ENCODE measurements at regions not wholly inside any gene's neighbourhood (a gene's known extent, or its start where the extent isn't known, plus 50 kb on each side); places are given as distances from the start of the nearest gene placed in this dataset.

DNA sequence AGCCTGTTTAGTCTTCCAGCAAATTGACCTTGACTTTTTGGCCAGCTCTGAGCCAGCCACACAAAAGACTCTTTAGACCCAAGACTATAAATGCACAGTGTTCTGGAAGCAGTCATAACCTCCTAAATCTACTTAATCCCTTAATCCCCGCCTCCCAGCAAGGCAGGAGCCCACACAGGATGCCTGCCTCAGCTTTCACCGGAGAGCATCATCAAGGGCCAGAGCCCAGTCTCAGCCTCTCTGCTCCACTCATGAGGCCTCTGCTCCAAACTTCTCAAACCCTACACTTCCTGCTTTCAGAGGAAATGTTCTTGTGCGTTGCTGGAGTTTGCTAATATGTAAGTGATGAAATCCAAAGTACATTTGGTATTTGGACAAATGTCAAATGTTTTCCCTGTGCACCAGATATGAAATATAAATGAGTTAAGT, 57.9 kb upstream of the FSHB start:
- H3K36me3 Mint-ChIP-seq (ENCODE audit: low read depth), result no peaks in the 10 kb centered on the region
- H3K27me3 ChIP-seq (ENCODE audit: control insufficient read depth in 1 of 2, insufficient read depth in 2 of 2, low read length in 2 of 2), result no peaks in the 10 kb centered on the region
- H3K9me3 ChIP-seq (ENCODE audit: control insufficient read depth in 1 of 2, insufficient read depth in 1 of 2, low read length in 2 of 2), result no peaks in the 10 kb centered on the region
- H3K4me1 Mint-ChIP-seq (ENCODE audit: low read depth), result no peaks in the 10 kb centered on the region
- no peak overlapping the region for H3K4me3 Mint-ChIP-seq
- POLR2A ChIA-PET, result no interaction called here
- no peak for DNase-seq
- intact Hi-C loops (cut with DNase I, micrococcal nuclease), result no loop called here
- CTCF ChIA-PET, result no interaction called here
- no peak for ATAC-seq (ENCODE audit: poor library complexity)
- no peak overlapping the region for H3K27ac Mint-ChIP-seq
- peaks cover 3% of the 10 kb centered on the region for H3K9me3 Mint-ChIP-seq
- no peak overlapping the region for H3K27ac ChIP-seq (ENCODE audit: low read depth in 1 of 2, low read length in 2 of 2)
- H3K4me3 ChIP-seq (ENCODE audit: low read length), result no peak overlapping the region
- no peak for TF ChIP-seq CTCF (IDR thresholded peaks at IDR 0.05)
- no peaks in the 10 kb centered on the region for H3K4me1 ChIP-seq (ENCODE audit: insufficient read depth, low read length)
- H3K36me3 ChIP-seq (ENCODE audit: insufficient read depth, low read length), result no peaks in the 10 kb centered on the region
- peaks cover 8% of the 10 kb centered on the region for H3K27me3 Mint-ChIP-seq

DNA sequence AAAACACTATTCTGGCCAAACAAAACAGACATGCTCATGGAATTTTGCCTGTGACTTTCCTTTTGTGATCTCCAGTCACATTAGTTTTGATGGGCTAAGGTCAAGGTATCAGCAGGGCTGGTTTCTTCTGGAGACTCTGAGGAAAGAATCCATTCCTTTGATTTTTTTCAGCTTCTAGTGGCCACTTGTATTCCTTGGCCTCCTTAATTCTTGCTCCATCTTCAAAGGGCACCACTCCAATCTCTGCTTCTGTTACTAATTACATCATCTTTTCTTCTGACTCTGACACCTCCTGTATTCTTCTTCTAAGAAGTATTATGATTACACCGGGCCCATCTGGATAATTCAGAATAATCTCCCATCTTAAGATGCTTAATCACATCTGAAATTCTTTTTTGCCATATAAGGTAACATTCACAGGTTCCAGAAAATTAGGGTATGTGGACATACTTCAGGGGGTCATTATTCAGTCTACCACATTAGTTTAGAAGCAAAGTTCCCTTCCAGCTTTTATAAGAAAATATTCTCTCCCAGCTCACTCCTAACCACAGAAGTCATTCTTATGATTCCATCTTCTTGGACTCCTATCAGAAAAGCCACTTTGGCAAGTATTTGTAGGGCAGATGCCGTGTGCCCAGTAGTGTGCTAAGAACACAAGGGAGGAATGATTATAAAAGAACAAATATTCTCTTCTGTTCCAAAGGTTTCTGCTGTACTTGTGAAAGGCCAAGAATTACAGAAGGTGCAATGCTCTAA, 56.4 kb upstream of the FSHB start:
- no peak for DNase-seq
- Mint-ChIP-seq H3K27ac (no peak overlapping the region), H3K36me3 (ENCODE audit: low read depth) (no peaks in the 10 kb centered on the region), H3K9me3 (peaks cover 5% of the 10 kb centered on the region), H3K4me1 (ENCODE audit: low read depth) (no peaks in the 10 kb centered on the region), H3K27me3 (peaks cover 8% of the 10 kb centered on the region), H3K4me3 (no peak overlapping the region)
- Histone ChIP-seq H3K27ac (ENCODE audit: low read depth in 1 of 2, low read length in 2 of 2) (no peak overlapping the region), H3K4me3 (ENCODE audit: low read length) (no peak overlapping the region), H3K36me3 (ENCODE audit: insufficient read depth, low read length) (no peaks in the 10 kb centered on the region), H3K4me1 (ENCODE audit: insufficient read depth, low read length) (no peaks in the 10 kb centered on the region), H3K9me3 (ENCODE audit: control insufficient read depth in 1 of 2, insufficient read depth in 1 of 2, low read length in 2 of 2) (peaks cover 0 to 7% of the 10 kb centered on the region in 2 experiments), H3K27me3 (ENCODE audit: control insufficient read depth in 1 of 2, insufficient read depth in 2 of 2, low read length in 2 of 2) (no peaks in the 10 kb centered on the region)
- TF ChIP-seq CTCF (IDR thresholded peaks at IDR 0.05), result no peak
- intact Hi-C loops (cut with DNase I, micrococcal nuclease), result no loop called here
- ATAC-seq (ENCODE audit: poor library complexity), result no peak
- CTCF ChIA-PET, result no interaction called here
- POLR2A ChIA-PET, result no interaction called here
